ENCODE measurements at regions not wholly inside any gene's neighbourhood (a gene's known extent, or its start where the extent isn't known, plus 50 kb on each side); places are given as distances from the start of the nearest gene placed in this dataset.

DNA sequence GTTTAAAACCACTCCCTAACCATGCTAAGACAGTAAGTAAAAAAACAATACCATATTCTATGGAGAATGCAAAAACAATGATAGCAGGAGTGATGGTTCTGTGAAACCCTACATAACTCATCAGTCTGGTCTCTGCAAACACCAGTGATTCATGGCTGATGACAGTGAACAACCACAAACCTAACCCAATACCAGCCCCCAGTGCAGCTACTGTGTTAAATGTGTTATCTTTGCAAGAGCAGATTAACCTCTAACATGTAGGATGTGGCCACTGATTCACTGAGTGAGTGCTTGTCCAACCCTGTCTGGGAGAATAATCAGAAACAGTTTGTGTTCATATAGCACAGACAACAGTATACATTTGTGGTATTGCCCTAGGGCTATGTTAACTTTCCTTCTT lies 100.2 kb upstream of the COG2 start:
- no peak overlapping the region for H3K4me3 ChIP-seq (ENCODE audit: control insufficient read depth, low read depth, low read length)
- no peak for TF ChIP-seq CTCF (conservative IDR thresholded peaks at IDR 0.05; ENCODE audit: control insufficient read depth, insufficient read depth, low read depth, low read length)
- peak; percentile 61 for DNase-seq (ENCODE audit: low read depth)

- H3K4me3 ChIP-seq (ENCODE audit: control insufficient read depth, low read depth, low read length): no peak overlapping the region
- TF ChIP-seq CTCF (conservative IDR thresholded peaks at IDR 0.05; ENCODE audit: control insufficient read depth, insufficient read depth, low read depth, low read length): no peak
- DNase-seq (ENCODE audit: low read depth): no peak
Observed at GRCh38 chr1:230541306-230541705, 101.0 kb upstream of the COG2 start.

GRCh38 chr1:230540421-230541155 lies 101.7 kb upstream of the COG2 start:
- no peak for DNase-seq (ENCODE audit: low read depth)
- H3K4me3 ChIP-seq (ENCODE audit: control insufficient read depth, low read depth, low read length): no peak overlapping the region

DNA sequence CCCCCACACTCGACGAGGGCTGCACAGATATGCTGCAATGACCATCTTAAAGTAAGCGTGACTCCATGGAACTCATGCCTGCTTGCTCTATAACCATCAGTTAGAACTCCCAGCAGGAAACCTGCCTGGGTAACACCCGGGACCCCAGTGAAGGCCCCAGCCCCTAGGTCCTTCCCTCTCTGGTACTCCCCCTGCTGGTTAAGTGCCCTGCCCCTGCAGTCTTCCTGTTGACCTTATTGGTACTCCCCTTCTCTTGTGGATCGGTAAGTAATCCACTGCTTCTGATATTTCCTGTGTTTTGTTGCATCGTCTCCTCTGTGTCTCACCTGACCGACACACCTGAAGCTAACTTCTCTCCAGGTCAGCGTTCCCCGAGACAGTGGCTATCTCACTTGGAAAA lies 104.8 kb upstream of the COG2 start:
- DNase-seq (ENCODE audit: low read depth): no peak
- no peak overlapping the region for H3K4me3 ChIP-seq (ENCODE audit: control insufficient read depth, low read depth, low read length)
- TF ChIP-seq CTCF (conservative IDR thresholded peaks at IDR 0.05; ENCODE audit: control insufficient read depth, insufficient read depth, low read depth, low read length): no peak

More at GRCh38 chr1:230540421-230541155, 101.7 kb upstream of the COG2 start:
- no peak for TF ChIP-seq CTCF (conservative IDR thresholded peaks at IDR 0.05; ENCODE audit: control insufficient read depth, insufficient read depth, low read depth, low read length)

- TF ChIP-seq CTCF (conservative IDR thresholded peaks at IDR 0.05; ENCODE audit: control insufficient read depth, insufficient read depth, low read depth, low read length): no peak
- H3K4me3 ChIP-seq (ENCODE audit: control insufficient read depth, low read depth, low read length): no peak overlapping the region
- DNase-seq (ENCODE audit: low read depth): no peak
Observed at GRCh38 chr1:230536641-230537155, 105.6 kb upstream of the COG2 start.

- TF ChIP-seq CTCF (conservative IDR thresholded peaks at IDR 0.05; ENCODE audit: control insufficient read depth, insufficient read depth, low read depth, low read length): no peak
- no peak overlapping the region for H3K4me3 ChIP-seq (ENCODE audit: control insufficient read depth, low read depth, low read length)
- DNase-seq (ENCODE audit: low read depth): no peak
Observed at GRCh38 chr1:230534224-230534623, 108.1 kb upstream of the COG2 start.
